ENCODE measurements at regions not wholly inside any gene's neighbourhood (a gene's known extent, or its start where the extent isn't known, plus 50 kb on each side); places are given as distances from the start of the nearest gene placed in this dataset.

DNA sequence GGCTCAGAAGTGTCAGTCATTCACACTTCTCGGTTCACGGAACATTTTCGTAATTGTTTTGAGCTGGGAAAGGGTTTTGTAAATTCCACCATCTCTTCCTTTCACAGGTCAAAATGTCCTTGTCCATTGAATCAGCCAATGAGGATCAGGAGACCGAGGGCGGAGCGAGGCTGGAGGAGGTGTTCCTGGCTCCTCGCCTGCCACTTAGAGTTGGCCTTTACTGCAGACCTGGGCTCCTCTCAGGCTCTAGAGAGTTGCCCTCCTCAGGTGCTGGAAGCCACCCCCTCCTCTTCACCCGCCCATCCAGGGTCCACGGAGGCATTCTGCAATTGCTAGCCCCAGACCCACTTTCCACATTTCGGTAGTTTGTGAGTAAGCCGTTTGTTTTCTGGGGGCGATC is 370.4 kb downstream of the IRS2 start:
- H3K27me3 ChIP-seq, result no peaks in the 10 kb centered on the region
- no peak overlapping the region for H3K27ac ChIP-seq
- no peak overlapping the region for H3K4me3 ChIP-seq
- intact Hi-C loops (cut with DNase I), result no loop called here
- no peaks in the 10 kb centered on the region for H3K9me3 ChIP-seq
- no peaks in the 10 kb centered on the region for H3K4me1 ChIP-seq
- DNase-seq, result no peak
- TF ChIP-seq, protein P1, sequence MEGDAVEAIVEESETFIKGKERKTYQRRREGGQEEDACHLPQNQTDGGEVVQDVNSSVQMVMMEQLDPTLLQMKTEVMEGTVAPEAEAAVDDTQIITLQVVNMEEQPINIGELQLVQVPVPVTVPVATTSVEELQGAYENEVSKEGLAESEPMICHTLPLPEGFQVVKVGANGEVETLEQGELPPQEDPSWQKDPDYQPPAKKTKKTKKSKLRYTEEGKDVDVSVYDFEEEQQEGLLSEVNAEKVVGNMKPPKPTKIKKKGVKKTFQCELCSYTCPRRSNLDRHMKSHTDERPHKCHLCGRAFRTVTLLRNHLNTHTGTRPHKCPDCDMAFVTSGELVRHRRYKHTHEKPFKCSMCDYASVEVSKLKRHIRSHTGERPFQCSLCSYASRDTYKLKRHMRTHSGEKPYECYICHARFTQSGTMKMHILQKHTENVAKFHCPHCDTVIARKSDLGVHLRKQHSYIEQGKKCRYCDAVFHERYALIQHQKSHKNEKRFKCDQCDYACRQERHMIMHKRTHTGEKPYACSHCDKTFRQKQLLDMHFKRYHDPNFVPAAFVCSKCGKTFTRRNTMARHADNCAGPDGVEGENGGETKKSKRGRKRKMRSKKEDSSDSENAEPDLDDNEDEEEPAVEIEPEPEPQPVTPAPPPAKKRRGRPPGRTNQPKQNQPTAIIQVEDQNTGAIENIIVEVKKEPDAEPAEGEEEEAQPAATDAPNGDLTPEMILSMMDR (IDR thresholded peaks at IDR 0.05), result no peak
- H3K9ac ChIP-seq (ENCODE audit: low read depth in 2 of 2, low read length in 2 of 2), result no peak overlapping the region
- no peaks in the 10 kb centered on the region for H3K36me3 ChIP-seq

DNA sequence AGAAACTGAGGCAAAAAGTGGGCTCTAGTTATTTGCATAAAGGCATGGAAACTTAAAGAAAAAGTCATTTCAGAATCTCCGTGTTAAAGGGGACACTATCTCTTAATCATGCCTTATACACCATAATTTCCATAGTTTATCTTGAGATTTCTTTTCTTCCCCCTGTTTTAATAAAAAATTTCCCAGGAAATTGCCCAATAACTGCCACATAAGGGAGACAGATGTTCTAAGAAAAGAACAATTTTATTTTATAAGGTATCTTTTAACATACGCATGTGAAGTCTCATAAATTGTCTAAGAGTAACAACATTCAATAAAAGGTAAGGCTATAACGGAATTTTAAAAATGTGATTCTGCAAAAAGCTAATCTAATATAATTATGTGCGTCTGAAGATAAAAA is 371.3 kb downstream of the IRS2 start:
- H3K9me3 ChIP-seq, result no peaks in the 10 kb centered on the region
- intact Hi-C loops (cut with DNase I), result no loop called here
- H3K27ac ChIP-seq, result no peak overlapping the region
- no peaks in the 10 kb centered on the region for H3K27me3 ChIP-seq
- no peaks in the 10 kb centered on the region for H3K4me1 ChIP-seq
- no peak overlapping the region for H3K4me3 ChIP-seq
- H3K9ac ChIP-seq (ENCODE audit: low read depth in 2 of 2, low read length in 2 of 2), result no peak overlapping the region
- H3K36me3 ChIP-seq, result no peaks in the 10 kb centered on the region
- no peak for DNase-seq
- TF ChIP-seq, protein P1 (IDR thresholded peaks at IDR 0.05), result no peak

DNA sequence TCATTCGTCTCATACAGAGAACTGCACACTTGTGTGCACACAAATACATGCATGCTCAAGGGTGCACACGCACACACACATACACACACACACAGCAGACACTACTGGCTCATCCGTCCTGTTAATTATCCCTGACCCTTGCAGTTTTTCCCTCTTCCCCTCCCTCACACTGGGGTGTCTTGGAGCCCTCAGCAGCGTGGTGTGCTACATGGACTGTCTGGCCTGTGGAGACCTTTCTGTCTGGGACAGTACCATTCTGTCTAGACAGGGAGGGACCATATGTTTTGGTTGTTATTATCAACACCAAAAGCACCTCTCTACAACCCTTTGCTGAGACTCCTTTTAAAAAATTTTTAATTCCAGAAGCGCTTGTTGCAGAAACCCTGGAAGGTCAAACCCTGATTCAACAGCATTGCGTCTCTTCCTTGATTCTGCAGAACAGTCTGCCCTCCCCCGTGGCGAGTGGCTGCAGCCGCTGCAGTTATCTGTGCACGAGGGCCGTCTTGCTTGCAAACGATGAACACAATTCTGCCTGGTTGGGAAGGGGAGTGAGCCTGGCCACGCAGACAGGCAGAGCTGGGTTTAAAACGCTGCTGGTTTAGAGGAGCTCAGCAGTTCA is 374.0 kb downstream of the IRS2 start:
- TF ChIP-seq, protein P1 (IDR thresholded peaks at IDR 0.05), result no peak
- H3K27me3 ChIP-seq, result no peaks in the 10 kb centered on the region
- H3K9ac ChIP-seq (ENCODE audit: low read depth in 2 of 2, low read length in 2 of 2), result peak overlapping the region in 1 of 2 donors; percentile 35
- intact Hi-C loops (cut with DNase I), result no loop called here
- H3K4me3 ChIP-seq, result no peak overlapping the region
- H3K9me3 ChIP-seq, result no peaks in the 10 kb centered on the region
- H3K4me1 ChIP-seq, result no peaks in the 10 kb centered on the region
- DNase-seq, result peak; percentile 26
- no peaks in the 10 kb centered on the region for H3K36me3 ChIP-seq
- no peak overlapping the region for H3K27ac ChIP-seq

DNA sequence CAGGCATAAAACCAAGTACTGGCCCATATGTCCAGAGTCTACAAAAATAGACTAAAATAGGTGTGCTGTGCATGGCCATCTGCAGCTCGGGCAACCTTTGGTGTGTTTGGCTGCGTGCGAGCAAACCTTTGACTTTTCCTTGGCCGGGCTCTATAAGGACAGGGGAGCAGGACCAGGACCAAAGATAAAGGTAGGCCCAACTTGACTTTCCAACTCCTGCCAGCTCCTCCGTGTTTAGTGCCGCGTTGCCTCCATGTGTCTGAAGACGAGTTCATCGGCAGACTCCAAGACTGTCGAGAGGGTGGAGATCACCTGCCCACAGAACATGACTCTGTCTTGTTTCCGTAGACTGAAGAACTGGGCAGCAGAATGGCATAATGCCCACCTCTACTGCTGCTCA is 375.5 kb downstream of the IRS2 start:
- Histone ChIP-seq H3K27me3 (no peaks in the 10 kb centered on the region), H3K27ac (no peak overlapping the region), H3K4me3 (no peak overlapping the region), H3K9me3 (no peaks in the 10 kb centered on the region), H3K36me3 (no peaks in the 10 kb centered on the region), H3K4me1 (no peaks in the 10 kb centered on the region), H3K9ac (ENCODE audit: low read depth in 2 of 2, low read length in 2 of 2) (no peak overlapping the region)
- DNase-seq, result no peak
- TF ChIP-seq, protein P1 (IDR thresholded peaks at IDR 0.05), result no peak
- intact Hi-C loops (cut with DNase I), result no loop called here

DNA sequence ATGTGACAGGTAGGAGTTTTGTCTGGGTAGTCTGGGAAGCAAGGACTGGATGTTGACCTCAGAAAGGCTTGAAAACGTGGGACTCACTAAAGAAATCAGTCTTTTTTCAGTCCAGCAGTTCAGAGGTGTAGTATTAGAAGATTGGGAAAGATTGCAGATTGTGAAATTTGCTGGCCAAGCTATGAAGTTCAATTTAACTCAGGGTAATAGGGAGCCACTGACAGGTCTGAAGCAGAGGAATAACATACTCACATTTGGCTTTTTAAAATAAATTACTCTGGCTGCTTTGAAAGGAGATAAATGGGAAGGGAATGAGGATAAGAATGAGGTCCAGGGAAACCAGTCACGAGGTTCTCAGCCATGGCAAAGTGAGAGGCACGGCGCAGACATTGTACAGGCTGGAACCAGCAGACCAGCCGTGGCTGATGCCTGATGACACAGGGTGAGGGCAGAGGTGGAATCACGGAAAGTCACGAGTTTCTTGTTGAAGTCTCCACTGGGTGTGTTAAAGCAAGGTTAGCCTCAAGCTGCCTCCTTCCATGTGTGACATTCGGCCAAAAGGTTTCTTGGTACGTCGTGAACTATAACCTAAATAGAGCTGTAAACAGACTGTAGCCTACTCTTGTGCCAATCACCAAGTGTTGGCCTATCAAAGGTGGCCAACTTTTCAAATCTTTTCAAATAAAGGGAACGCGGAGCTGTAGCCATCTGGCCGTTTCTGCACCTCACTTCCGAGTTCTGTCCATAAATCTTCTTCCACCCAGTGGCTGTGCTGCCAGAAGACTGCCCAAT is 377.6 kb downstream of the IRS2 start:
- no peak for DNase-seq
- Histone ChIP-seq H3K27ac (no peak overlapping the region), H3K4me3 (no peak overlapping the region), H3K4me1 (no peaks in the 10 kb centered on the region), H3K36me3 (no peaks in the 10 kb centered on the region), H3K27me3 (no peaks in the 10 kb centered on the region), H3K9ac (ENCODE audit: low read depth in 2 of 2, low read length in 2 of 2) (no peak overlapping the region), H3K9me3 (no peaks in the 10 kb centered on the region)
- TF ChIP-seq, protein P1 (IDR thresholded peaks at IDR 0.05), result no peak
- intact Hi-C loops (cut with DNase I), result no loop called here
